ENCODE measurements at regions not wholly inside any gene's neighbourhood (a gene's known extent, or its start where the extent isn't known, plus 50 kb on each side); places are given as distances from the start of the nearest gene placed in this dataset.
"Not testable (repeated sequence)": the region's sequence is repeated elsewhere in the genome, so short reads cannot be mapped to it uniquely, and the experiment has no call there.

GRCh38 chr3:117052395-117052794 is 342.8 kb downstream of the TUSC7 start:
- H3K27ac Mint-ChIP-seq (ENCODE audit: unreplicated experiment): no peak overlapping the region
- TF ChIP-seq CTCF (IDR thresholded peaks at IDR 0.05; ENCODE audit: unreplicated experiment): no peak

GRCh38 chr3:117054556-117054955 is 345.0 kb downstream of the TUSC7 start:
- H3K36me3 Mint-ChIP-seq (ENCODE audit: low read depth, unreplicated experiment): no peaks in the 10 kb centered on the region
- peaks cover 2% of the 10 kb centered on the region for H3K4me1 Mint-ChIP-seq (ENCODE audit: unreplicated experiment)
- H3K27ac Mint-ChIP-seq (ENCODE audit: unreplicated experiment): no peak overlapping the region
- no peaks in the 10 kb centered on the region for H3K27me3 Mint-ChIP-seq (ENCODE audit: unreplicated experiment)
- no peak for DNase-seq (ENCODE audit: low spot score)
- no peak for TF ChIP-seq CTCF (IDR thresholded peaks at IDR 0.05; ENCODE audit: unreplicated experiment)
- H3K4me3 Mint-ChIP-seq (ENCODE audit: unreplicated experiment): no peak overlapping the region
- no peaks in the 10 kb centered on the region for H3K9me3 Mint-ChIP-seq (ENCODE audit: unreplicated experiment)

More at GRCh38 chr3:117052395-117052794, 342.8 kb downstream of the TUSC7 start:
- H3K4me1 Mint-ChIP-seq (ENCODE audit: unreplicated experiment): no peaks in the 10 kb centered on the region
- H3K9me3 Mint-ChIP-seq (ENCODE audit: unreplicated experiment): no peaks in the 10 kb centered on the region
- no peak overlapping the region for H3K4me3 Mint-ChIP-seq (ENCODE audit: unreplicated experiment)
- no peaks in the 10 kb centered on the region for H3K36me3 Mint-ChIP-seq (ENCODE audit: low read depth, unreplicated experiment)
- H3K27me3 Mint-ChIP-seq (ENCODE audit: unreplicated experiment): no peaks in the 10 kb centered on the region
- no peak for DNase-seq (ENCODE audit: low spot score)

GRCh38 chr3:117056946-117057345 is 347.4 kb downstream of the TUSC7 start:
- not testable (repeated sequence) for H3K27ac Mint-ChIP-seq (ENCODE audit: unreplicated experiment); DNase-seq (ENCODE audit: low spot score); H3K36me3 Mint-ChIP-seq (ENCODE audit: low read depth, unreplicated experiment); H3K4me3 Mint-ChIP-seq (ENCODE audit: unreplicated experiment); H3K27me3 Mint-ChIP-seq (ENCODE audit: unreplicated experiment); H3K4me1 Mint-ChIP-seq (ENCODE audit: unreplicated experiment); H3K9me3 Mint-ChIP-seq (ENCODE audit: unreplicated experiment)

- Mint-ChIP-seq H3K36me3 (ENCODE audit: low read depth, unreplicated experiment) (no peaks in the 10 kb centered on the region), H3K4me1 (ENCODE audit: unreplicated experiment) (peaks cover 2% of the 10 kb centered on the region), H3K27ac (ENCODE audit: unreplicated experiment) (no peak overlapping the region), H3K4me3 (ENCODE audit: unreplicated experiment) (no peak overlapping the region), H3K27me3 (ENCODE audit: unreplicated experiment) (no peaks in the 10 kb centered on the region), H3K9me3 (ENCODE audit: unreplicated experiment) (no peaks in the 10 kb centered on the region)
- TF ChIP-seq CTCF (IDR thresholded peaks at IDR 0.05; ENCODE audit: unreplicated experiment): peak; percentile 77
- DNase-seq (ENCODE audit: low spot score): no peak
Observed at GRCh38 chr3:117059067-117059955, 349.7 kb downstream of the TUSC7 start.

GRCh38 chr3:117059956-117060270 is 350.3 kb downstream of the TUSC7 start:
- Mint-ChIP-seq H3K9me3 (ENCODE audit: unreplicated experiment) (no peaks in the 10 kb centered on the region), H3K27ac (ENCODE audit: unreplicated experiment) (no peak overlapping the region), H3K4me3 (ENCODE audit: unreplicated experiment) (no peak overlapping the region), H3K36me3 (ENCODE audit: low read depth, unreplicated experiment) (no peaks in the 10 kb centered on the region), H3K27me3 (ENCODE audit: unreplicated experiment) (no peaks in the 10 kb centered on the region), H3K4me1 (ENCODE audit: unreplicated experiment) (peaks cover 2% of the 10 kb centered on the region)
- DNase-seq (ENCODE audit: low spot score): no peak
- no peak for TF ChIP-seq CTCF (IDR thresholded peaks at IDR 0.05; ENCODE audit: unreplicated experiment)
